ELF-1 (cell line): ENCODE measurements at regions not wholly inside any gene's neighbourhood (a gene's known extent, or its start where the extent isn't known, plus 50 kb on each side); places are given as distances from the start of the nearest gene placed in this dataset.

Source experiments
- DNase-seq: peaks from one replicate; pipeline ENCODE4 v3.0.0-alpha.2; 2016; ENCODE audit warnings: low read depth, low spot score

- no peak for DNase-seq
Measured at GRCh38 chr12:97324471-97324870, 138.1 kb upstream of the RMST start.

GRCh38 chr12:97335115-97335514 is 127.5 kb upstream of the RMST start:
- DNase-seq: no peak

- DNase-seq: no peak
Measured at GRCh38 chr12:97336900-97337751, 125.5 kb upstream of the RMST start.

GRCh38 chr12:97342130-97342529 is 120.5 kb upstream of the RMST start:
- no peak for DNase-seq

GRCh38 chr12:97347956-97348355 is 114.6 kb upstream of the RMST start:
- DNase-seq: no peak

- no peak for DNase-seq
Measured at GRCh38 chr12:97358361-97358760, 104.2 kb upstream of the RMST start.

- no peak for DNase-seq
Measured at GRCh38 chr12:97359021-97359690, 103.4 kb upstream of the RMST start.

GRCh38 chr12:97363693-97364092 is 98.9 kb upstream of the RMST start:
- DNase-seq: no peak

GRCh38 chr12:97368462-97369163 is 94.0 kb upstream of the RMST start:
- DNase-seq: peak; percentile 39

GRCh38 chr12:97375310-97375709 is 87.3 kb upstream of the RMST start:
- no peak for DNase-seq

GRCh38 chr12:97380440-97380839 is 82.2 kb upstream of the RMST start:
- DNase-seq: no peak

- no peak for DNase-seq
Measured at GRCh38 chr12:97385121-97385520, 77.5 kb upstream of the RMST start.

- peak; percentile 42 for DNase-seq
Measured at GRCh38 chr12:97386133-97386581, 76.4 kb upstream of the RMST start.

GRCh38 chr12:97387844-97388243 is 74.8 kb upstream of the RMST start:
- no peak for DNase-seq

- DNase-seq: peak; percentile 53
Measured at GRCh38 chr12:97394657-97395056, 67.9 kb upstream of the RMST start.

- peak; percentile 70 for DNase-seq
Measured at GRCh38 chr12:97397008-97397407, 65.6 kb upstream of the RMST start.

GRCh38 chr12:97398704-97399103 is 63.9 kb upstream of the RMST start:
- DNase-seq: no peak

GRCh38 chr12:97404093-97404492 is 58.5 kb upstream of the RMST start:
- no peak for DNase-seq

GRCh38 chr12:97404543-97404942 is 58.1 kb upstream of the RMST start:
- DNase-seq: peak; percentile 53

GRCh38 chr12:97408363-97408762 is 54.2 kb upstream of the RMST start:
- no peak for DNase-seq

- DNase-seq: no peak
Measured at GRCh38 chr12:97411341-97411740, 51.3 kb upstream of the RMST start.
